Breast epithelium (tissue), 4 donors: ENCODE measurements at regions not wholly inside any gene's neighbourhood (a gene's known extent, or its start where the extent isn't known, plus 50 kb on each side); places are given as distances from the start of the nearest gene placed in this dataset.

Source experiments
- DNase-seq, 2 donors: peaks; one replicate each; pipeline ENCODE4 v3.0.0-alpha.2; 2019; ENCODE audit warnings: low spot score in 2 of 2
- H3K27ac ChIP-seq, 2 donors: fragments of 200-600 bp; sonication (generic) in 1 of 2; one replicate each; pipeline ENCODE4 v1.5.1; 2016 to 2019; ENCODE audit warnings: mild to moderate bottlenecking in 1 of 2
- H3K27me3 ChIP-seq, 2 donors: fragments of 200-600 bp; sonication (generic) in 1 of 2; one replicate each; pipeline versions ENCODE4 v1.5.1 to v1.6.0; 2017 to 2019; ENCODE audit warnings: control low read depth in 1 of 2, mild to moderate bottlenecking in 1 of 2
- H3K36me3 ChIP-seq: fragments of 200-600 bp; one replicate; pipeline ENCODE4 v1.5.1; 2019
- H3K4me1 ChIP-seq, 2 donors: fragments of 200-600 bp; sonication (generic); one replicate each; pipeline ENCODE4 v1.5.1; 2016 to 2019; ENCODE audit warnings: control low read depth in 1 of 2
- H3K4me3 ChIP-seq, 3 donors: fragments of 200-600 bp; sonication (generic); 1 replicate in 2 of 3; 2 replicates in 1 of 3; pipeline ENCODE4 v1.5.1; 2016 to 2019; ENCODE audit warnings: mild to moderate bottlenecking in 3 of 3, moderate library complexity in 2 of 3
- H3K9me3 ChIP-seq, 2 donors: fragments of 200-600 bp; sonication (generic) in 1 of 2; one replicate each; pipeline ENCODE4 v1.5.1; 2016 to 2019; ENCODE audit warnings: control low read depth in 1 of 2
- CTCF ChIP-seq, 3 donors: fragments of 450-650 bp; IDR thresholded peaks; one replicate each; pipeline ENCODE4 v1.5.1; 2016 to 2017; ENCODE audit warnings: antibody characterized with exemption in 3 of 3, mild to moderate bottlenecking in 3 of 3, moderate library complexity in 3 of 3
- POLR2A ChIP-seq: fragments of 450-650 bp; IDR thresholded peaks from one replicate; pipeline ENCODE4 v1.6.1; 2016; ENCODE audit warnings: antibody characterized with exemption, mild to moderate bottlenecking, moderate library complexity
- POLR2AphosphoS5 ChIP-seq, 3 donors: sonication (generic); formaldehyde crosslinking; IDR thresholded peaks; one replicate each; pipeline ENCODE4 v1.6.1; 2017; ENCODE audit warnings: antibody characterized with exemption in 3 of 3
- intact Hi-C: fragments of 100-400 bp; cut with DNase I; formaldehyde crosslinking; loops from one replicate; pipeline ENCODE4 v1.15.1; 2023; ENCODE audit warnings: low total_unique reads

GRCh38 chr2:11074246-11074820, 80.9 kb upstream of the SLC66A3 start:
- H3K36me3 ChIP-seq: no peaks in the 10 kb centered on the region
- H3K27ac ChIP-seq: no peak overlapping the region
- H3K4me3 ChIP-seq: no peak overlapping the region
- TF ChIP-seq POLR2A: no peak
- no peak for TF ChIP-seq POLR2AphosphoS5 (IDR thresholded peaks at IDR 0.05)
- TF ChIP-seq CTCF (IDR thresholded peaks at IDR 0.05): no peak
- H3K9me3 ChIP-seq: no peaks in the 10 kb centered on the region
- no peak for DNase-seq
- H3K27me3 ChIP-seq: peaks cover 0 to 8% of the 10 kb centered on the region in 2 donors
- no peaks in the 10 kb centered on the region for H3K4me1 ChIP-seq
- intact Hi-C loops: no loop called here

GRCh38 chr2:11075221-11075620, 80.0 kb upstream of the SLC66A3 start:
- TF ChIP-seq CTCF (IDR thresholded peaks at IDR 0.05) (no peak), POLR2A (no peak), POLR2AphosphoS5 (IDR thresholded peaks at IDR 0.05) (no peak)
- no peak for DNase-seq
- Histone ChIP-seq H3K27ac (no peak overlapping the region), H3K4me3 (no peak overlapping the region), H3K9me3 (no peaks in the 10 kb centered on the region), H3K4me1 (no peaks in the 10 kb centered on the region), H3K27me3 (peaks cover 0 to 8% of the 10 kb centered on the region in 2 donors), H3K36me3 (no peaks in the 10 kb centered on the region)
- intact Hi-C loops: no loop called here

GRCh38 chr2:11077411-11077810, 77.9 kb upstream of the SLC66A3 start:
- no peak for DNase-seq
- peaks cover 0 to 8% of the 10 kb centered on the region in 2 donors for H3K27me3 ChIP-seq
- no peak overlapping the region for H3K4me3 ChIP-seq
- H3K27ac ChIP-seq: no peak overlapping the region
- H3K36me3 ChIP-seq: no peaks in the 10 kb centered on the region
- TF ChIP-seq POLR2AphosphoS5 (IDR thresholded peaks at IDR 0.05) (no peak), CTCF (IDR thresholded peaks at IDR 0.05) (no peak), POLR2A (no peak)
- intact Hi-C loops: no loop called here
- H3K4me1 ChIP-seq: no peaks in the 10 kb centered on the region
- no peaks in the 10 kb centered on the region for H3K9me3 ChIP-seq

- Histone ChIP-seq H3K27ac (no peak overlapping the region), H3K36me3 (no peaks in the 10 kb centered on the region), H3K4me1 (no peaks in the 10 kb centered on the region), H3K27me3 (peaks cover 0 to 4% of the 10 kb centered on the region in 2 donors), H3K9me3 (no peaks in the 10 kb centered on the region), H3K4me3 (no peak overlapping the region)
- intact Hi-C loops: no loop called here
- DNase-seq: no peak
- TF ChIP-seq CTCF (IDR thresholded peaks at IDR 0.05) (no peak), POLR2A (no peak), POLR2AphosphoS5 (IDR thresholded peaks at IDR 0.05) (no peak)
These were observed 76.0 kb upstream of the SLC66A3 start for GRCh38 chr2:11079136-11079824.

GRCh38 chr2:11080253-11081115, 74.8 kb upstream of the SLC66A3 start:
- intact Hi-C loops: no loop called here
- Histone ChIP-seq H3K27me3 (no peaks in the 10 kb centered on the region), H3K4me3 (no peak overlapping the region), H3K9me3 (no peaks in the 10 kb centered on the region), H3K4me1 (no peaks in the 10 kb centered on the region), H3K36me3 (no peaks in the 10 kb centered on the region), H3K27ac (no peak overlapping the region)
- TF ChIP-seq CTCF (IDR thresholded peaks at IDR 0.05): no peak
- TF ChIP-seq POLR2AphosphoS5 (IDR thresholded peaks at IDR 0.05): no peak
- no peak for TF ChIP-seq POLR2A
- DNase-seq: no peak
